ENCODE measurements at regions not wholly inside any gene's neighbourhood (a gene's known extent, or its start where the extent isn't known, plus 50 kb on each side); places are given as distances from the start of the nearest gene placed in this dataset.
A peak's percentile ranks its signal among the peaks of the same experiment; 100 is the strongest.
"Not testable (repeated sequence)": the region's sequence is repeated elsewhere in the genome, so short reads cannot be mapped to it uniquely, and the experiment has no call there.

- no peak for DNase-seq
Measured at GRCh38 chr6:147674794-147675193, 166.3 kb downstream of the SAMD5 start.

DNA sequence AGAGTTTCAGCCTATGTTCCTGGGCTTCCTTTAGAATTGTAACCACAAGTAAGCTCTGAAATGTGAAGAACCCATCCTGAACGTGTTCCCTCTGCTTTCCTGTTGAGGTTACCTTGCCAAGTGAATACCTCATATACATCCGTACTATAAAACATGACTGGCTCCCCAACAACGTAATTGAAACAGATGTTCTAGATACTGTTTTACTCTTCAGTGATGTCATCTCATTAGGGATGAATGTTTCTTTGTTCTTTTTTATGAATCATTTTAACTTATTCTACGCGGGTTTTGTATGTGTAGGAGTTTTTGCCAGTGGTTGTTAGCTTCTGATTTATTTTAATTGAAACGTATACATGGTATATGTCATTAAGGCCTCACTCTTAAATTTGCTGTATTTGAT, 166.8 kb downstream of the SAMD5 start:
- no peak for DNase-seq

DNA sequence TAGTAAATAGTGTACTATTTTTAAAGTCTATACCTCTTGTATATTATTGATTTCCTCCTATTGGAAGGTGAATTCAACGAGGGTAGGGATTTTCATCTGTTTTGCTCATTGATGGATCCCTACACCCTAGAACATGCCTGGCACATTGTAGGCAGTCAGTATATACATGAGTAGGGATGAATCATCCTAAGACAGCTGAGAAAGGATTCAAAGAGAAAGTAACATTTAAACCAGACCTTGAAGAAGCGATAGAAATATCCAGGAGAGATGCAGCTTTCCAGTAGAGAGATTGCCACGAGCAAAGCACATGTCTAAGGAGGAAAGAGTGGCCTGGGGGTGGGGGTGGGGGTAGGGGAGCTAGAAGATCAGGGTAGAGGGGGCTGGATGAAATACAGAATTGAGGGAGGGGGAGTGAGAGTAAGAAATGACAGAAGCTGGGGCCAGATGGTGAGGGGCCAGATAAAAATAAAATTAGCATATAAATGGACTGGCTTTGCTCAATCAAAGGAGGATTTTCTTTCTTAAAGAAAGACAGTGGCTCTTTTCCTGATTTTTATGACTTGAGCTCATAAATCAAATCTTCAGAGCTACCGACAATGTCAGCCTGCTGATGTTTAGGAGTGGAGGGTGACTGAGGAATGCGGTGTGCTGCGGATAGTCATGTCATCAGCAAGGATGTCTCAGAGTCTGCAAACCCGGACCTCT, 168.2 kb downstream of the SAMD5 start:
- no peak for DNase-seq

GRCh38 chr6:147677647-147678046, 169.2 kb downstream of the SAMD5 start:
- peak; percentile 27 for DNase-seq

DNA sequence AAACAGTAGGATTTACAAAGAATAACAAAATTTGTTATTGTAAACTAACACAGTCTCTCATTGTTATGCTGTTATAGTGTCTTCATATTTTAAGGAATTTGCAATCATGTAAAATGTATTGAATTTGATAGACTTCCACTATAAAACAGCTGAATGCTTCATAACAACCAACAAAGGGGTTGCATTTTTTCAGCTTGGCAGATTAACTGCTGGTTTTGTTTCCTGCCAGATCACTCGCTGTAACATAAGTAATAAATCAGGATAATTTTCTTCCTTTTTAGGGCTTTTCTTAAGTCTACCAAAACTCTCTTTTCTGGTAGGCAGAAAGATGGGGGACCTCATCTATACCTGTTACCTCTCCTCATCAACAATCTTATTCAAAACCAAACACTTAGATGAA, 169.8 kb downstream of the SAMD5 start:
- DNase-seq = no peak

- DNase-seq = no peak
Measured at GRCh38 chr6:147684906-147685305, 176.4 kb downstream of the SAMD5 start.

DNA sequence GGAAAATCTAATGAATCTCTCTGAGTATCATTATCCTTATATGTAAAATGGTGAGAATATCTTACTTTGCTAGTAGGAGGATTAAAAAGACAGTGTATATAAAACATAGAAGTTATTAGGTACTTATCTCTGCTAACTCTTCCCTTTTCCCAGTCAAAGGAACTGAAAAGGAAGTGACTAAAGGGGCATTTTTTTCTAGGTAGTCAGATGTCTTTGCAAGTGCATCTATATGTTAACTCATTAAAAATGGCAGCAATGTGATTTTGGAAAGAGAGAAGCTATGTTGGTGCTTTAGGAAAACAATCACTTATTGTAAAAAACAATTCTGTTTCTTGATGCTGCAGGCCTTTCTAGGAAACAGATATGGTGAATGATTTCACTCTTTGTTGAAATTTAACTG, 180.9 kb downstream of the SAMD5 start:
- no peak for DNase-seq

GRCh38 chr6:147691446-147691845, 183.0 kb downstream of the SAMD5 start:
- no peak for DNase-seq

- no peak for DNase-seq
Measured at GRCh38 chr6:147693181-147693580, 184.7 kb downstream of the SAMD5 start.

- DNase-seq = not testable (repeated sequence)
Measured at GRCh38 chr6:147694556-147694955, 186.1 kb downstream of the SAMD5 start.

DNA sequence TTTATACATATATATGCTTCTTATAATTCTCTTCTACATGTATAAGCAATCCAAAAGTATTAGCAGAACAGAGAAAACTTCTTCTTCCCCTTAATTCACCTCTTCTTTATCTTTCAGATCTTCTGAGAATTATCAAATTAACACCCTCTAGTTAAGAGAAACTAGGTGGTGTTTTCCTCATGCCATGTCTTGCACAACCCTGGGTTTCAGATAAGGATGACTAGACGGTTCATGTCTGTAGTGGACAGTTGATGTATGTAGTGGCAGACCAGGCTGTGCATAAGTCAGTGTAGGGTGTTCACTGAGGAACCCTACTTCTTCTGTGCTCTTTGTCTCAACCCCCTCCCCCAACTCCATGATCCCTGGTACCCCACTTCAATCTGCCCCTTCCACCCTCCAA, 187.3 kb downstream of the SAMD5 start:
- DNase-seq = no peak

DNA sequence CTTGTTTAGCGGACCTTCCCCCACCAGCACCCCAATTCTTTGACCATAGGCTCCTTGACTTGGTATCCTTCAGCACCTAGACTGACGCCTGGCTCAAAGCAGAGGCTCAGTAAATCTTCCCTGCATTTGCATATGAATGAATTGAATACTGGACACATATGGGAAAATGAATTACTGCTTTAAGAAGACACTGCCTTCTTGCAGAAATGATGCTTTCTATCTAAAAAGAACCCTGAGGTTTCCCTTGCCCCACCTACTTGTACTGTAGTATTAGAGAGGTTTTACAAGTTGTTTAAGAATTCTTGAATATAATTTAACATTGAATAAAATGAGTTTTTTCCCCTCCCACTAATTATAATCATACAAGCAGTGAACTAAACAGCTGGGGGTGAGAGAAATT, 190.7 kb downstream of the SAMD5 start:
- no peak for DNase-seq

DNA sequence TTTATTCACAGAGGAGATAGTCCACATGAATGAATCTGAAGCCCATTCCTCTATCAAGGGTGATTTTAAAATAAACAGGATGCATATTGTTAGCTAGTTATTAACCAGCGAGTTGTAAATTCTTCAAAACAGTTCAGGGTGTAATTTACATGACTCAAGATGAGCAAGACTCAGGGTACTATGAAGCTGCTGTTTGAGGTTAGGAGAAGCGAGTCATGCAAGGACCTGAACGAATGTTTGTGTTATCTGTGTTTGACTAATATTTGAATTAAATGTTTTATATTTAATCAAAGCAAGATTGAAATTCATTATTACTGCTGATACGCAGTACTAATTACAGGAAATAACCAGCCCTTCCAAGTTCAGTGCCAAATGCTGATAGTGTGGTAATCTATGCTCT, 191.1 kb downstream of the SAMD5 start:
- DNase-seq = no peak

- DNase-seq = no peak
Measured at GRCh38 chr6:147700436-147701209, 192.1 kb downstream of the SAMD5 start.

GRCh38 chr6:147704691-147705090, 196.2 kb downstream of the SAMD5 start:
- DNase-seq = no peak

GRCh38 chr6:147707524-147707923, 199.0 kb downstream of the SAMD5 start:
- no peak for DNase-seq

DNA sequence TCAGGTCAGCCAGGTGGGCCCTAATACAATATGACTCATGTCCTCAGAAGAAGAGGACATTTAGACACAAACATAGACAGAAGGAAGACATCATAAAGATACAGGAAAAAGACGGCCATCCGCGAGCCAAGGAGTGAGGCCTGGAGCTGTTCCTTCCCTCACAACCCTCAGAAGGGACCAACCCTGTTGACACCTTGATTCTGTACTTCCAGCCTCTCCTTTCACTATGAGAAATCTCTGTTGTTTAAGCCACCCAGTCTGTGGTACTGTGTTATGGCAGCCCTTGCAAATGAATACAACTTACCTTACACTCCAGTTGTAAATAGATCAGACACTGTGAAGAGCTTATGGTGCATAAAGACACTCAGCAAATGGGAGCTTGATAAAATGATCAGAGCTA, 199.7 kb downstream of the SAMD5 start:
- DNase-seq = no peak

DNA sequence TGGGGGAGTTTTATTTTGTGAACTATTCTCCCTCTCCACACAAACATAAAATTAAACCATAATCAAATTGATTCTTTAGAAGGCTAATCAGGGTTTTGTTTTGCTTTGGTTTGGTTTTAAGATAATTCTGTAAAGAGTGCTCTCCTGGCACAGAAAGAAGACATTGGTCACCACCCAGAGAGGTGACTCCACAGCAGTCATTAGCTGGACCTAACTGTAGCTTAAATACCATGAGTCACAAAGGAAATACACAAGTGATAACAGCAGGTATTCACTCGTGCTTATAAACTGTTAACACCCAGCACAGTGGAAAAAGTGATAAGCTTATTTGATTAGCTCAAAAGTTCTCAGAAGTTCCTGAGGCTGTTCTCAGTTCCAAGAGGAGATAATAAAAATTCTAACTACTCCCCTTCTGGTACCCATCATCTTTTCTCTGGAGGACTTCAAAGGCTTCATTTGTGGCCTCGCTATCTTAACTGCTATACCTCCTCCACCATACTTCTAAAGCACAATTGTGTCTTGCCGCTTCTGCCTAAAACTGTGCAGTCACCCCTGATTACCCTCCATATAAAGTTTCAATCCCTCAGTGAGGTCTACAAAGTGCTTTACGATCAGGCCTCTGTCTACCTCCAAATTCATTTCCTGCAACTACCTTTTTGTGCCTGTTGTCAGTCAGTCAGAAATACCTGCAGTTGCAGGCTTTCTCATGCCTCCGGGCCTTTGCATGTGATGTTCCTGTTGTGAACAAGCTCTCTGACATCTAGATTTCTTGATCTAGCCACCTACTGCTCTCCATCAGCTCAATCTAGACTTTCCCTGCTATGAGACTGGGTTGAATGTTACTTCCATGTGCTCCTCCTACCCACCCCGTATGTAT, 201.1 kb downstream of the SAMD5 start:
- DNase-seq = no peak

DNA sequence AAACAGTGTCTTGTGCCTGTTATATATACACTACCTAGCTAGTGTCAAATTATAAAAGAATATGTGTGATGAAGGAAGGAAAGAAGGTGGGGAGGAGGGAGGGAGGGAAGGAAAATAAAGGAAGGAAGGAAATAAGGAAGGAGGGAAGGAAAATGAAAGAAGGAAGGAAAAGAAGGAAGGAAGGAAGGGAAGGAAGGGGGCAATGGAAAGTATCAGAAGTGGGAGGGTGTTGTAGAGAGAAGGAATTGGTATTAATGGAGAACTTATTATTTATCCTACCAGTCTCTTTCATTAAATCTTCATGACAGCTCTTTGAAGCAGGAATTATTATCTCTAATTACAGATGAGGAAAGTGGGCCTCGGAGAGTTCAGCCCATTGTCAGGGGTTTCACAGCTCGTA, 202.4 kb downstream of the SAMD5 start:
- DNase-seq = no peak

DNA sequence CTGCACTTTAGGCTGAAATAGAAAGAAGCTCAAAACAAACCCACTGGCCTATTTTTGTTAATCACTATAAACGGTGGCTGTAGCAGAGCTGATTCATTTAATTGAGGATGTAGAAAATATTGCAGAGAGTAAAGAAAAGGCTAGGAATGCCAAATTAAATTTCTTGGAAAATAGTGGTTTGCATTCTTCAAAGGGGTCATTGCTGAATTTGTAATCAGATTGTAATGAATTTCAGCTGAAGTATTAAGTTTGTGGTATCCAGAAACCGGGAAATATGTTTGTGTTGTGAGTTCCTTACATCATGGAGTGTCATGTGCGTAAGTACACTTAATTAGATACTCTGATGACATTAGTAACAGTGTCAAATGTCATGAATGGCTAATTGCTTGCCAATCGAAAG, 203.0 kb downstream of the SAMD5 start:
- DNase-seq = no peak

DNA sequence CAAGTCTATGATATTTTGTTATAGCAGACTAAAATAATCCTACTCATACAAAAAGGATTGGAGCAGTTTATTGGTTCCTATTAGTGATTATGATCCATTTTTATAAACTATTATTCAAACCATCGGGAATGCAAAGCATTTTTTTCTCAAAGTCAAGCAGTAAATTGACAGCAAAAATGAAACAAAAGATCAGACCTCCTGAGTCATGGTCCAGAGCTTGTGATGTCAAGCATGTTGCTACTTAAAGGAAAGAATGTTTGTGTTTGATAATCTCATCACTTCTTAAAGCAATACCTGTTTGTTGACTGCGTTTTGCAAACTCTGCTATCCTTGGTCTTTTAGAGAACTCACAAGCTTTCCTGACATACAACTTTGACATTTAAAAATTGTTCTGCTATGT, 204.4 kb downstream of the SAMD5 start:
- DNase-seq = no peak

DNA sequence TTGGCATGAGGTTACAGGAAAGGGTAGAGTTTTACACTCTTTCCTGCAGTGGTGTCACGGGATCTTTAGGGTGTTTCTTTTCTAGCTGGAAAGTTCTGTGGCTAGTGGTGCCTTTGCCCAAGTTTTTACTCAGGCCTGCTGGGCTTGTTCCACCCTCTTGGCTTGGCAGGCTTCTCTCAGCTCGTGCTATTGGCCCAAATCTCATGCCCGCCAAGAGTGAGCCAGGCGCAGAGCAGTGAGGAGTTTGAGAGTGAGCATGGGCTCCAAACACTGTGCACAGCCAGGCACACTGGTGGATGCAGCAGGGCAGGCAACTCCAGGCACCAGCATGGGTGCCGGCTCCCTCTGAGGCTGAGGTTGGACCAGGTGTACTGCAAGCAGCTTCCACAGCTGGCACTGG, 206.5 kb downstream of the SAMD5 start:
- DNase-seq = no peak

DNA sequence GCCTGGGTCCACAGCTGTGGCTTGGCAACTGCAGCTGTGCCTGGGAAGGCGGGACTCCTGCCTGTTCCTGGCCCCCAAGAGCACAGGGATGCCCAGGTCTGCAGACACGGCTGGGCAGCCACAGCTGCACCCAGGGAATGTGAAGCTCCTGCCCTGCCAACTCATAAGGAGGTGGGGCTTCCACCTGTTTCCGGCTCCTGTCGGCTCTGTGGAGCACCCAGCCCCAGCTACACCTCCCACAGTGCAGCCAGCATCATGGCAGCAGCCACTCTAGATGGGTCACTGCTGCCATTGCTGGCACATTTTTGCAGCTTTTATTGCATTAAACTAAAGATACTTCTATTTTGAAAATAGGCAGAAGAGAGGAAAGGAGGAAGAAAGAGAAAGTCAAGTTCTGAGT, 207.9 kb downstream of the SAMD5 start:
- DNase-seq = no peak

- DNase-seq = no peak
Measured at GRCh38 chr6:147717991-147718390, 209.5 kb downstream of the SAMD5 start.

Data from NCI-H2171 (cell line).